ENCODE measurements at regions not wholly inside any gene's neighbourhood (a gene's known extent, or its start where the extent isn't known, plus 50 kb on each side); places are given as distances from the start of the nearest gene placed in this dataset.

- TF ChIP-seq CTCF (IDR thresholded peaks at IDR 0.05; ENCODE audit: low read depth, low read length, poor library complexity, severe bottlenecking) (no peak), EZH2phosphoT487 (IDR thresholded peaks at IDR 0.05; ENCODE audit: borderline replicate concordance, low read length) (no peak)
Measured at GRCh38 chr12:76173756-76174155, 89.3 kb upstream of the NAP1L1 start.
